GM23248 (cell line): ENCODE measurements at regions not wholly inside any gene's neighbourhood (a gene's known extent, or its start where the extent isn't known, plus 50 kb on each side); places are given as distances from the start of the nearest gene placed in this dataset.
"Not testable (repeated sequence)": the region's sequence is repeated elsewhere in the genome, so short reads cannot be mapped to it uniquely, and the experiment has no call there.

ENCODE experiments used
- EZH2 ChIP-seq: fragments of 200-600 bp; sonication (generic); IDR thresholded peaks from 2 replicates; pipeline ENCODE4 v1.6.1; 2018; ENCODE audit warnings: antibody characterized with exemption, mild to moderate bottlenecking; ENCODE audit not compliant: insufficient read depth, poor library complexity, severe bottlenecking
- EZH2phosphoT487 ChIP-seq: fragments of 200-600 bp; sonication (generic); IDR thresholded peaks from 2 replicates; pipeline ENCODE4 v1.6.1; 2018; ENCODE audit warnings: antibody characterized with exemption, moderate library complexity, mild to moderate bottlenecking, low read depth; ENCODE audit not compliant: insufficient read depth

DNA sequence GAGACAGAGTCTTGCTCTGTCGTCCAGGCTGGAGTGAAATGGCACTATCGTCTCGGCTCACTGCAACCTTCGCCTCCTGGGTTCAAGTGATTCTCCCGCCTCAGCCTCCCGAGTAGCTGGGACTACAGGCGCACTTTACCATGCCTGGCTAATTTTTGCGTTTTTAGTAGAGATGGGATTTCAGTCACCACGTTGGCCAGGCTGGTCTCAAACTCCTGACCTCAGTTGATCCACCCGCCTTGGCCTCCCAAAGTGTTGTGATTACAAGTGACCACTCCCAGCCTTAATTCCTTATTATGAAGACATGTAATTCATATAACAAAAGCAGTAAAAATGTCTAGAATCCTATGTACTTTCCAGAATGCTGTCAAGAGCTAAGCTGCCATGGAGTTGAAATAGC lies 434.5 kb upstream of the ZNG1F start:
- TF ChIP-seq EZH2phosphoT487, EZH2: not testable (repeated sequence)
